PC-9 (cell line): ENCODE measurements at regions not wholly inside any gene's neighbourhood (a gene's known extent, or its start where the extent isn't known, plus 50 kb on each side); places are given as distances from the start of the nearest gene placed in this dataset.

ENCODE experiments used
- EZH2 ChIP-seq: fragments of 200-600 bp; sonication (generic); IDR thresholded peaks from 2 replicates; pipeline ENCODE4 v1.8.0; 2017; ENCODE audit warnings: antibody characterized with exemption, low read depth
- TF ChIP-seq, protein P1 (sequence below): fragments of 200-600 bp; sonication (generic); conservative IDR thresholded peaks from 2 replicates; pipeline ENCODE4 v1.6.1; 2017; ENCODE audit warnings: mixed run types, antibody characterized with exemption, mild to moderate bottlenecking, moderate library complexity

GRCh38 chr5:88665750-88666215 lies 217.2 kb downstream of the MEF2C start:
- TF ChIP-seq, protein P1, sequence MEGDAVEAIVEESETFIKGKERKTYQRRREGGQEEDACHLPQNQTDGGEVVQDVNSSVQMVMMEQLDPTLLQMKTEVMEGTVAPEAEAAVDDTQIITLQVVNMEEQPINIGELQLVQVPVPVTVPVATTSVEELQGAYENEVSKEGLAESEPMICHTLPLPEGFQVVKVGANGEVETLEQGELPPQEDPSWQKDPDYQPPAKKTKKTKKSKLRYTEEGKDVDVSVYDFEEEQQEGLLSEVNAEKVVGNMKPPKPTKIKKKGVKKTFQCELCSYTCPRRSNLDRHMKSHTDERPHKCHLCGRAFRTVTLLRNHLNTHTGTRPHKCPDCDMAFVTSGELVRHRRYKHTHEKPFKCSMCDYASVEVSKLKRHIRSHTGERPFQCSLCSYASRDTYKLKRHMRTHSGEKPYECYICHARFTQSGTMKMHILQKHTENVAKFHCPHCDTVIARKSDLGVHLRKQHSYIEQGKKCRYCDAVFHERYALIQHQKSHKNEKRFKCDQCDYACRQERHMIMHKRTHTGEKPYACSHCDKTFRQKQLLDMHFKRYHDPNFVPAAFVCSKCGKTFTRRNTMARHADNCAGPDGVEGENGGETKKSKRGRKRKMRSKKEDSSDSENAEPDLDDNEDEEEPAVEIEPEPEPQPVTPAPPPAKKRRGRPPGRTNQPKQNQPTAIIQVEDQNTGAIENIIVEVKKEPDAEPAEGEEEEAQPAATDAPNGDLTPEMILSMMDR, result no peak
- no peak for TF ChIP-seq EZH2
